ENCODE measurements at regions not wholly inside any gene's neighbourhood (a gene's known extent, or its start where the extent isn't known, plus 50 kb on each side); places are given as distances from the start of the nearest gene placed in this dataset.

GRCh38 chr6:48912503-48912902 lies 550.5 kb downstream of the MMUT start:
- TF ChIP-seq CTCF (IDR thresholded peaks at IDR 0.05; ENCODE audit: low read depth, low read length), result no peak
- no peak overlapping the region for H3K4me3 ChIP-seq (ENCODE audit: low read depth, low read length)
- no peaks in the 10 kb centered on the region for H3K27me3 ChIP-seq
- DNase-seq, result no peak
- H3K9me3 ChIP-seq, result no peaks in the 10 kb centered on the region
- no peaks in the 10 kb centered on the region for H3K36me3 ChIP-seq
- H3K4me1 ChIP-seq, result peaks cover 7% of the 10 kb centered on the region; the same call in 1 of the 2 replicates

GRCh38 chr6:48904809-48905208 lies 558.2 kb downstream of the MMUT start:
- Histone ChIP-seq H3K9me3 (no peaks in the 10 kb centered on the region), H3K27me3 (no peaks in the 10 kb centered on the region), H3K36me3 (no peaks in the 10 kb centered on the region), H3K4me3 (ENCODE audit: low read depth, low read length) (no peak overlapping the region), H3K4me1 (no peaks in the 10 kb centered on the region)
- DNase-seq, result no peak
- no peak for TF ChIP-seq CTCF (IDR thresholded peaks at IDR 0.05; ENCODE audit: low read depth, low read length)

GRCh38 chr6:48894469-48894868 lies 568.6 kb downstream of the MMUT start:
- no peak for TF ChIP-seq CTCF (IDR thresholded peaks at IDR 0.05; ENCODE audit: low read depth, low read length)
- no peaks in the 10 kb centered on the region for H3K27me3 ChIP-seq
- H3K9me3 ChIP-seq, result no peaks in the 10 kb centered on the region
- no peaks in the 10 kb centered on the region for H3K4me1 ChIP-seq
- no peak overlapping the region for H3K4me3 ChIP-seq (ENCODE audit: low read depth, low read length)
- DNase-seq, result no peak
- H3K36me3 ChIP-seq, result no peaks in the 10 kb centered on the region

- no peak overlapping the region for H3K4me3 ChIP-seq (ENCODE audit: low read depth, low read length)
- DNase-seq, result no peak
- H3K4me1 ChIP-seq, result no peaks in the 10 kb centered on the region
- no peaks in the 10 kb centered on the region for H3K27me3 ChIP-seq
- H3K36me3 ChIP-seq, result no peaks in the 10 kb centered on the region
- TF ChIP-seq CTCF (IDR thresholded peaks at IDR 0.05; ENCODE audit: low read depth, low read length), result no peak
- H3K9me3 ChIP-seq, result no peaks in the 10 kb centered on the region
Measured at GRCh38 chr6:48893048-48893447, 570.0 kb downstream of the MMUT start.

GRCh38 chr6:48891308-48891707 lies 571.7 kb downstream of the MMUT start:
- H3K4me3 ChIP-seq (ENCODE audit: low read depth, low read length), result no peak overlapping the region
- no peaks in the 10 kb centered on the region for H3K4me1 ChIP-seq
- no peaks in the 10 kb centered on the region for H3K36me3 ChIP-seq
- H3K27me3 ChIP-seq, result no peaks in the 10 kb centered on the region
- TF ChIP-seq CTCF (IDR thresholded peaks at IDR 0.05; ENCODE audit: low read depth, low read length), result no peak
- no peak for DNase-seq
- H3K9me3 ChIP-seq, result no peaks in the 10 kb centered on the region

GRCh38 chr6:48889429-48889828 lies 573.6 kb downstream of the MMUT start:
- TF ChIP-seq CTCF (IDR thresholded peaks at IDR 0.05; ENCODE audit: low read depth, low read length), result no peak
- H3K4me3 ChIP-seq (ENCODE audit: low read depth, low read length), result no peak overlapping the region
- DNase-seq, result no peak

More at GRCh38 chr6:48889429-48889828, 573.6 kb downstream of the MMUT start:
- H3K36me3 ChIP-seq, result no peaks in the 10 kb centered on the region
- no peaks in the 10 kb centered on the region for H3K4me1 ChIP-seq
- H3K27me3 ChIP-seq, result no peaks in the 10 kb centered on the region
- no peaks in the 10 kb centered on the region for H3K9me3 ChIP-seq
